Liver (tissue), 3 donors: ENCODE measurements at regions not wholly inside any gene's neighbourhood (a gene's known extent, or its start where the extent isn't known, plus 50 kb on each side); places are given as distances from the start of the nearest gene placed in this dataset.

Experiments used
- FOXA1 ChIP-seq: IDR thresholded peaks from 2 replicates; pipeline ENCODE4 v1.6.1; 2016; ENCODE audit warnings: antibody characterized with exemption
- GABPA ChIP-seq, 2 donors: IDR thresholded peaks in 1 of 2; conservative IDR thresholded peaks in 1 of 2; 2 replicates each; pipeline ENCODE4 v1.6.1; 2016; ENCODE audit warnings: antibody characterized with exemption in 2 of 2, mild to moderate bottlenecking in 1 of 2, moderate library complexity in 1 of 2
- HNF4G ChIP-seq: IDR thresholded peaks from 2 replicates; pipeline ENCODE4 v1.6.1; 2016; ENCODE audit warnings: antibody characterized with exemption
- RAD21 ChIP-seq, 2 donors: IDR thresholded peaks; 2 replicates each; pipeline ENCODE4 v1.6.1; 2016; ENCODE audit warnings: antibody characterized with exemption in 2 of 2, mild to moderate bottlenecking in 2 of 2
- RXRA ChIP-seq, 2 donors: IDR thresholded peaks; 2 replicates each; pipeline ENCODE4 v1.6.1; 2017 to 2018; ENCODE audit warnings: antibody characterized with exemption in 2 of 2, mild to moderate bottlenecking in 1 of 2
- SP1 ChIP-seq: IDR thresholded peaks from 2 replicates; pipeline ENCODE4 v1.6.1; 2018; ENCODE audit warnings: antibody characterized with exemption, mild to moderate bottlenecking
- TAF1 ChIP-seq: conservative IDR thresholded peaks from 2 replicates; pipeline ENCODE4 v1.6.1; 2016; ENCODE audit warnings: antibody characterized with exemption, mild to moderate bottlenecking
- TF ChIP-seq, protein P1 (sequence below): IDR thresholded peaks from 2 replicates; pipeline ENCODE4 v1.6.1; 2016; ENCODE audit warnings: antibody characterized with exemption
- TF ChIP-seq, protein P2 (sequence below): fragments of 150-350 bp; IDR thresholded peaks from 2 replicates; pipeline ENCODE4 v1.5.1; 2017; ENCODE audit warnings: improper control_type of control experiment, low read depth, low read length; ENCODE audit not compliant: missing input control
- TF ChIP-seq, protein P3 (sequence below): IDR thresholded peaks from 2 replicates; pipeline ENCODE4 v1.6.1; 2016; ENCODE audit warnings: antibody characterized with exemption
- TF ChIP-seq, protein P4 (sequence below): IDR thresholded peaks from 2 replicates; pipeline ENCODE4 v1.6.1; 2016; ENCODE audit warnings: antibody characterized with exemption, mild to moderate bottlenecking
- TF ChIP-seq, protein P5 (sequence below): IDR thresholded peaks from 2 replicates; pipeline ENCODE4 v1.6.1; 2016; ENCODE audit warnings: antibody characterized with exemption
- donor health status: healthy.
- donor health status: healthy.

DNA sequence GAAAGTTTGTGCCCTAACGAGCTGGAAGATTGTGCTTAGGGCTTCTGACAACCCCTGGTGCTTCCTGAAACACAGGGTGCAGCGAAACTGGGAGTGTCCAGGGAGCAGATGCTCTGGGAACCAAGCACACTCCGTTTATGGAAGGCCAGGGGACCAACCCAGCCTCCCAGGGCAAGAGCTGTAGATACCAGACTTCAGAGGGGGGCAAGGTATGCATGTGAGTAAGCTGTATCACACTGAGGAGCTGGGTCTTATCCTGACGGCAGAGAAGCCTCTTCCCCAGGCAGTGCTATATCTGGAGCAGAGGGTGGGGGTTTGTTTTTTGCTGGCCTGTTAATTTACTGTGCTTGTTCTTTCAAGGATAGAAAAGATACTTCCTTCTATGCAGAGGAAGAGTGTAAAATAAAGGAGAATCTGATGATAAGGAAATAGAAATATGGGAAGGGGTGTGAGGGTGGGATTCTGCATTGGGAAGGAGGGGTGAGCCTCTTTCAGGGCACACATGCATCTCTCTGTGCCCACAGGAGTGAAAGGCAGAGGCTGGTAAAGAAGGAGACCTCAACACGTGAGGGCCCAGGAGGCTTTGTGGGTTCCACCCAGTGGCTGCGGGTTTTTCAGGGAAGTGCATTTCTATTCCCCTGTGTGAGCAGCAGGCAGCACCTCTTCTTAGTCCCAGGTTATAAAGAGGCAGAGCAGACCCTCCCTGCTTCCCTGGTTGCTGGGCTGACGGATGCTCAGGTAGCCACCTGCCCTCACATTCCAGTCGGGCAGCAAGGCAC, 314.1 kb downstream of the TCERG1L start:
- TF ChIP-seq, protein P1, sequence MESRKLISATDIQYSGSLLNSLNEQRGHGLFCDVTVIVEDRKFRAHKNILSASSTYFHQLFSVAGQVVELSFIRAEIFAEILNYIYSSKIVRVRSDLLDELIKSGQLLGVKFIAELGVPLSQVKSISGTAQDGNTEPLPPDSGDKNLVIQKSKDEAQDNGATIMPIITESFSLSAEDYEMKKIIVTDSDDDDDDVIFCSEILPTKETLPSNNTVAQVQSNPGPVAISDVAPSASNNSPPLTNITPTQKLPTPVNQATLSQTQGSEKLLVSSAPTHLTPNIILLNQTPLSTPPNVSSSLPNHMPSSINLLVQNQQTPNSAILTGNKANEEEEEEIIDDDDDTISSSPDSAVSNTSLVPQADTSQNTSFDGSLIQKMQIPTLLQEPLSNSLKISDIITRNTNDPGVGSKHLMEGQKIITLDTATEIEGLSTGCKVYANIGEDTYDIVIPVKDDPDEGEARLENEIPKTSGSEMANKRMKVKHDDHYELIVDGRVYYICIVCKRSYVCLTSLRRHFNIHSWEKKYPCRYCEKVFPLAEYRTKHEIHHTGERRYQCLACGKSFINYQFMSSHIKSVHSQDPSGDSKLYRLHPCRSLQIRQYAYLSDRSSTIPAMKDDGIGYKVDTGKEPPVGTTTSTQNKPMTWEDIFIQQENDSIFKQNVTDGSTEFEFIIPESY: no peak
- TF ChIP-seq, protein P2, sequence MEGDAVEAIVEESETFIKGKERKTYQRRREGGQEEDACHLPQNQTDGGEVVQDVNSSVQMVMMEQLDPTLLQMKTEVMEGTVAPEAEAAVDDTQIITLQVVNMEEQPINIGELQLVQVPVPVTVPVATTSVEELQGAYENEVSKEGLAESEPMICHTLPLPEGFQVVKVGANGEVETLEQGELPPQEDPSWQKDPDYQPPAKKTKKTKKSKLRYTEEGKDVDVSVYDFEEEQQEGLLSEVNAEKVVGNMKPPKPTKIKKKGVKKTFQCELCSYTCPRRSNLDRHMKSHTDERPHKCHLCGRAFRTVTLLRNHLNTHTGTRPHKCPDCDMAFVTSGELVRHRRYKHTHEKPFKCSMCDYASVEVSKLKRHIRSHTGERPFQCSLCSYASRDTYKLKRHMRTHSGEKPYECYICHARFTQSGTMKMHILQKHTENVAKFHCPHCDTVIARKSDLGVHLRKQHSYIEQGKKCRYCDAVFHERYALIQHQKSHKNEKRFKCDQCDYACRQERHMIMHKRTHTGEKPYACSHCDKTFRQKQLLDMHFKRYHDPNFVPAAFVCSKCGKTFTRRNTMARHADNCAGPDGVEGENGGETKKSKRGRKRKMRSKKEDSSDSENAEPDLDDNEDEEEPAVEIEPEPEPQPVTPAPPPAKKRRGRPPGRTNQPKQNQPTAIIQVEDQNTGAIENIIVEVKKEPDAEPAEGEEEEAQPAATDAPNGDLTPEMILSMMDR: no peak
- TF ChIP-seq, protein P3, sequence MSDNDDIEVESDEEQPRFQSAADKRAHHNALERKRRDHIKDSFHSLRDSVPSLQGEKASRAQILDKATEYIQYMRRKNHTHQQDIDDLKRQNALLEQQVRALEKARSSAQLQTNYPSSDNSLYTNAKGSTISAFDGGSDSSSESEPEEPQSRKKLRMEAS: no peak
- no peak for TF ChIP-seq SP1
- no peak for TF ChIP-seq RAD21 (IDR thresholded peaks at IDR 0.05)
- TF ChIP-seq, protein P4, sequence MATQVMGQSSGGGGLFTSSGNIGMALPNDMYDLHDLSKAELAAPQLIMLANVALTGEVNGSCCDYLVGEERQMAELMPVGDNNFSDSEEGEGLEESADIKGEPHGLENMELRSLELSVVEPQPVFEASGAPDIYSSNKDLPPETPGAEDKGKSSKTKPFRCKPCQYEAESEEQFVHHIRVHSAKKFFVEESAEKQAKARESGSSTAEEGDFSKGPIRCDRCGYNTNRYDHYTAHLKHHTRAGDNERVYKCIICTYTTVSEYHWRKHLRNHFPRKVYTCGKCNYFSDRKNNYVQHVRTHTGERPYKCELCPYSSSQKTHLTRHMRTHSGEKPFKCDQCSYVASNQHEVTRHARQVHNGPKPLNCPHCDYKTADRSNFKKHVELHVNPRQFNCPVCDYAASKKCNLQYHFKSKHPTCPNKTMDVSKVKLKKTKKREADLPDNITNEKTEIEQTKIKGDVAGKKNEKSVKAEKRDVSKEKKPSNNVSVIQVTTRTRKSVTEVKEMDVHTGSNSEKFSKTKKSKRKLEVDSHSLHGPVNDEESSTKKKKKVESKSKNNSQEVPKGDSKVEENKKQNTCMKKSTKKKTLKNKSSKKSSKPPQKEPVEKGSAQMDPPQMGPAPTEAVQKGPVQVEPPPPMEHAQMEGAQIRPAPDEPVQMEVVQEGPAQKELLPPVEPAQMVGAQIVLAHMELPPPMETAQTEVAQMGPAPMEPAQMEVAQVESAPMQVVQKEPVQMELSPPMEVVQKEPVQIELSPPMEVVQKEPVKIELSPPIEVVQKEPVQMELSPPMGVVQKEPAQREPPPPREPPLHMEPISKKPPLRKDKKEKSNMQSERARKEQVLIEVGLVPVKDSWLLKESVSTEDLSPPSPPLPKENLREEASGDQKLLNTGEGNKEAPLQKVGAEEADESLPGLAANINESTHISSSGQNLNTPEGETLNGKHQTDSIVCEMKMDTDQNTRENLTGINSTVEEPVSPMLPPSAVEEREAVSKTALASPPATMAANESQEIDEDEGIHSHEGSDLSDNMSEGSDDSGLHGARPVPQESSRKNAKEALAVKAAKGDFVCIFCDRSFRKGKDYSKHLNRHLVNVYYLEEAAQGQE: no peak
- TF ChIP-seq TAF1: no peak
- no peak for TF ChIP-seq RXRA (IDR thresholded peaks at IDR 0.05)
- no peak for TF ChIP-seq FOXA1
- TF ChIP-seq, protein P5, sequence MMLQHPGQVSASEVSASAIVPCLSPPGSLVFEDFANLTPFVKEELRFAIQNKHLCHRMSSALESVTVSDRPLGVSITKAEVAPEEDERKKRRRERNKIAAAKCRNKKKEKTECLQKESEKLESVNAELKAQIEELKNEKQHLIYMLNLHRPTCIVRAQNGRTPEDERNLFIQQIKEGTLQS: no peak
- TF ChIP-seq HNF4G: no peak
- TF ChIP-seq GABPA (IDR thresholded peaks at IDR 0.05 in 1 of 2, conservative IDR thresholded peaks at IDR 0.05 in 1 of 2): no peak
